Islet of Langerhans (tissue), 1 donor: ENCODE measurements at regions not wholly inside any gene's neighbourhood (a gene's known extent, or its start where the extent isn't known, plus 50 kb on each side); places are given as distances from the start of the nearest gene placed in this dataset.

Experiments used
- FAIRE-seq: peaks from one replicate; lab custom pipeline; 2011; peaks lifted over from hg19 to GRCh38; lab: Jason Lieb, UNC

GRCh38 chr22:27641049-27641795 is 160.3 kb downstream of the MN1 start:
- no peak for FAIRE-seq

GRCh38 chr22:27642104-27642800 is 159.3 kb downstream of the MN1 start:
- no peak for FAIRE-seq

DNA sequence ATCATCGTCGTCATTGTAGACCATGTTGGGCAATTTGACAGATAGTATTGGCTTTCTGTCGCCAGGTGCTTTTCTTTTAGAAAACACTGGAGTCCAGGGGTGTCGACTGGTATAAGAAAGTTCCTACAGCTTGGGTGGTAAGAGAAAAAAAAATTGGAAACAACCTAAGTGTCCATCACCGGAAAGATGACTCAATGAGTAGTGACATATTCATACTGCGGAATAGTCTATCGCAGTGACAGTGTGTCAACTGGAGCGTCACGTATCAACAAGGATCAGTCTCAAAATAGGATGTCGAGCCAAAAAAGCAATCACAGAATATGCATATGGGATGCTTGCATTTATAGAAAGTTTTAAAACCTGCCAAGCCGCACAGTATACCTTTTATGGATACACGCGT is 157.6 kb downstream of the MN1 start:
- FAIRE-seq = no peak

GRCh38 chr22:27644566-27644965 is 157.0 kb downstream of the MN1 start:
- FAIRE-seq = no peak

DNA sequence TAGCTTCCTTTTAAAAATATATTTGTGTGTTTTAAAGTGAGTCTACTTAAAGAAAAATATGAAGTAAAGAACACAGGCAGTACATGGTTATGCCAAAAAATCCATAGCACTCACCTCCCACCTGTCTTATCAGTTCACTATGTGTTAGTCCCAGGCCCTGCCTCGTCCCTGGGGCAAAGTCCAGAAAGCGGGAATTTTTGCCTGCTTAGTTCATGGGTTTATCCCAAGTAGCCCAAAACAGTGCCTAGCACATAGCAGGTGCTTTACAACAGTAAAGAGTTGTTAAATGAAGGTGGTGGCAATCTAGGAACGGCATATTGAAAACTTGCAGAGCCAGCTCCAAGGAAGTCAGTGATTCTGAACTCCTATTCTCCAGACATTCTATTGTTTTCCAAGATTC is 154.0 kb downstream of the MN1 start:
- no peak for FAIRE-seq

DNA sequence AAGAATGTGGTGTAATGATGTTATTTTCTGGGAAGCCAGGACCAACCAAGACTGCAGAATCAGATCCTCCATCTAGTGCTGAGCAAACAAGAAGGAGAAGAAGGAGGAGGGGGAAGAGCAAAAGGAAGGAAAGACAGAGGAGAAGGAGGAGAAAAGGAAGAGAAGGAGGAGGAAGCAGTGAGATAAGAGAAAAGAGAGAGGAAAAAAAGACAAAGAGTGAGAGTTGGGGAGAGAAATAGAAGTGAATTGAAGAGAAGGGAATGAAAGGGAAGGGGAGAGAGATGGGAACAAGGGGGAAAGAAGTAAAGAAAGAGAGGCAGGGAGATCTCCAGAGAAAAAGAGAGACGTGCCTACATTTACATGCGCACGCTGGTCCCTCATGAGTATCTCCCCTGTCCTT is 153.5 kb downstream of the MN1 start:
- no peak for FAIRE-seq

DNA sequence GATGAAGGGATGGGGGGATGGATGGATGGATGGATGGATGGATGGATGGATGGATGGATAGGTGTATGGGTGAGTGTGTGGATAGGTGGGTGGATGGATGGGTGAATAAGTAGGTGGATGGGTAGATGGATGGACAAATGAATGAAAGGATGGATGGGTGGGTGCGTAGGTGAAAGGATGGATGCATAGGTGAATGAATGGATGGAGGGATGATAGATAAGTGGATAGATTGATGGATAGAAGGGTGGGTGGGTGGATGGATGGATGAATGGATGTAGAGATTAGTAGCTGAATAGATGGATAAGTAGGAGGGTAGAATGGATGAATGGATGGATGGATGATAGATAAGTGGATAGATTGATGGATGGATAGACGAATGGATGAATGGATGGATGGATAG is 152.7 kb downstream of the MN1 start:
- no peak for FAIRE-seq

- FAIRE-seq = no peak
These were observed 151.0 kb downstream of the MN1 start for GRCh38 chr22:27650572-27650971.

- FAIRE-seq = no peak
These were observed 150.6 kb downstream of the MN1 start for GRCh38 chr22:27650985-27651384.

- no peak for FAIRE-seq
These were observed 150.1 kb downstream of the MN1 start for GRCh38 chr22:27651486-27651885.

- no peak for FAIRE-seq
These were observed 146.8 kb downstream of the MN1 start for GRCh38 chr22:27654546-27655445.

DNA sequence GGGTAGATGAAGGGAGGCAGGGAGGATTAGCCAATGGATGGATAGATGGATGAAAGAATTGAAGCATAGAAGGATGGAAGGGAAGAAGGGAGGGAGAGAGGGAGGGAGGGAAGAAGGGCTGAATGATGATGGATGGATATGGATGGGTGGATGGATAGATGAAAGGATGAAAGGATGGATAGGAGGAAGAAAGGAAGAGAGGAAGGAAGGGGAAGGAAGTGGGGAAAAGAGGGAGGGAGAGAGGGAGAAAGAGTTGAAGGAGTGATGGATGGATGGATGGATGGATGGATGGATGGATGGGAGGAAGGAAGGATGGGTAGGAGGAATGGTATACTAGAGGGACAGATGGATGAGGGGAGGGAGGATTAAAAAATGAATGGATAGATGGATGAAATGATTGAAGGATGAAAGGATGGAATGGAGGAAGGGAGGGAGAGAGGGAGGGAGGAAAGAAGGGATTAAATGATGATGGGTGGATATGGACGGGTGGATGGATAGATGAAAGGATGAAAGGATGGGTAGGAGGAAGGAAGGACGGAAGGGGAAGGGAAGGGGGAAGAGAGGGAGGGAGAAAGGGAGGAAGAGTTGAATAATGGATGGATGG is 145.9 kb downstream of the MN1 start:
- no peak for FAIRE-seq

- no peak for FAIRE-seq
These were observed 144.6 kb downstream of the MN1 start for GRCh38 chr22:27656970-27657369.

- no peak for FAIRE-seq
These were observed 141.2 kb downstream of the MN1 start for GRCh38 chr22:27660306-27660705.

DNA sequence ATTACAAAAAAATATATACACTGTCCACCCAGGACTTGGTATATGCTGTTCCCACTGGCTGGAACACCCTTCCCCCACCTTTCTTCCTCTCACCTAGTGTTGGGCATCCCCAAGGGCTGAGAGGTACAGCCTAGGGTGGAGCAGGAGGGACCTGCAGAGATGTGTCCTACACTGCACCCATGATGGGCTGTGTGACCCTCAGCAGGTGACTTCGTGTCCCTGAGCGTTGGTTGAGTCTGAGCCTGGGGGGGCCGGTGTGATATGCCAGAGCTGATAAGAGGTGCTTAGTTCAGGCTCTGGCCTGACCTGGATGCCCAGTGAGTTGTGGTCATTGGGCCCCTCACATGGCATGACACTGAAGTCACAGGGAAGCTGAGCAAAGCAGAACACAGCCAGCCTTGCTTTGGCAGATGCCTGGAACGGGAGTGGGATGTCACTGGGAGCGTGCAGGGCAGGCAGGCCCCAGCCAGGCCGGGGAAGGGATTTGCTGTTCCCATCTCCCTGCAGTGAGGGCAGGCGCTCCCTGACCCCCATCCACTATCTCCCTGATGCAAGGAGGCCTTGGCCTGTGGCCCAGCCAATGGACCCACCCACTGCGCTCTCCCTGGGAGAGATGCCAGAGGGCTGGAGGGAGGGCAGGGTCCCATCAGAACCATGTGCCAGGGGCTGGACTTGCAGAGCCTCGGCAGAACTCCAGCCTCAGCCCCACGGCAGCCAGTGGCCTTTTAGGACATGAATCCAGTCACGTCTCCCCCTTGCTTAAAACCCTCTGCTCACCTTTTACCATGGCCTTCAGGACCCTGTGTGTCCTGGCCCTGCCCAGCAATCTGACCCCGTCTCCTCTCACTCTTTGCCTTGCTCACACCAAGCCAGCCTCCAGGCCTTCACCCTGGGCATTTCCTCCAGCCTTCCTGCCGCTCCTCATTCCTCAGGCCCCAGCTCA is 138.9 kb downstream of the MN1 start:
- FAIRE-seq = no peak

GRCh38 chr22:27663812-27664211 is 137.7 kb downstream of the MN1 start:
- FAIRE-seq = no peak

DNA sequence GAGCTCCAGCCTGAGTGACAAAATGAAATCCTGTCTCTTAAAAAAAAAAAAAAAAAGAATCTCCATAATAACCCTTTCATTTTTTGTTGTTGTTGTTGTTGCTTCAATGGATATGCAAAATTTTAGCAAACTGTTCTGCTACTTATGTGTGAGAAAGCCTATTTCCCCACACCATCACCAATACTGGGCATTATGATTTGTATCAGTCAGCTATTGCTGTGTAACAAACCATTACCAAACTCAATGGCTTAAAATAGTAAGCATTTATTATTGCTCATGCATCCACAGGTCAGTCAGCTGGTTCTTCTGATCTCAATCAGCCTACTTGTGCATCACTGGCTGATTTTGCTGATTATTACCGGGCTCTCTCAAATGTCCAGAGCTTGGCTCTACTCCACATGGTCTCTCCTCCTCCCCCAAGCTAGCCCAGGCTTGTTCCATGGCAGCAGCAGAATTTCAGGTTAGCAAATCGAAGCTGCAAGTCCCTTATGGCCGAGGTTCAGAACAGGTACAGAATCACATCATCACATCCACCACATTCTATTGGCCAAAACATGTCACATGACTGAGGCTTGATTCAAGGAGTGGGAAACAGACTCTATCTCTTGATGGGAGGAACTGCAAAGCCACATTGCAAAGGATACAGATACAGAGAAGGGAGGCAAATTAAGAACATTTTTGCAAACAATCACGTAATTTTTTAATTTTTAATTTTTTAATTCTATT is 135.1 kb downstream of the MN1 start:
- FAIRE-seq = no peak

- no peak for FAIRE-seq
These were observed 134.3 kb downstream of the MN1 start for GRCh38 chr22:27667121-27667843.

DNA sequence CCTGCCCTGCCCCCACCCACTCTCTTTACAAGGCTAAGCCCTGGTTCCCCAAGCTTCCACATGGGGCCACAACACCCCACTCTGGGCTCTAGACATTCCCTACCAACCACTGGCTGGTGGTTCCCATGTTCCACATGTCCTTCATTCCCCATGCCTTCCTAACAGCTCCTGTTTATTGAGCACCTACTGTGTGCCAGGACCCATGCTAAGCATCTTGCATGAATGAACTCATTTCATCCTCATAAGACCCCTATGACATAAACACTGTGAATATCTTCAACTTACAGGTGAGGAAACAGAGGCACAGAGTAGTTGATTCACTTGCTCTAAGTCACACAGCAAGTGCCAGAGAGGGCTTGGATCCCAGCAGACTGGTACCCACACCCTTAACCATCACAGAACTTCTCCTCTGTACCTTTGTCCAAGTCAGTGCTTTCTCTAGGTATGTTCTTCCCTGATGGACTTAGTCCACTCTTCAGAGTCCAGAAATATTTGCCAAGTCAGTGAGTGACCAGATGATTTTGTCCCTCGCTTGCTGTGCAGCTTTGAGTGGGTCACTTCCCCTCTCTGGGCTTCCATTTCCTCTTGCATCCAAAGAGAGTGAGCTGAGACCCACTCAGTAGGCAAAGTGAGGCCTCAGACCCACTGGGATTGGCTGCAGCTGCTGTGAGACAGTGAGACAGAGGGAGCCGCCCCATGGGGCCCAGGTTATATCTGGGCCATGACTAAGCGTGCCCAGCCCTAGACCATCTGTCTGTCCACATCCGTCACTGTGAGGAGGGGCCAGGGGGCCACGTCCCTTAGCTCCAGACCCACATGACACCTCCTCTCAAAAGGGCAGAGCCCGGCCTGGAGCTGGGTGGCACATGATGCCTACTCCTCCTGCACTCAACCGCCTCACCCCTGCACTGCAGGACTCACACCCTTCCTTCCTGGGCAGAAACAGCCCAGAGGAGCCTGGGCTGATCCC is 132.4 kb downstream of the MN1 start:
- FAIRE-seq = no peak
